Right atrium auricular region (tissue), 2 donors: ENCODE measurements at regions not wholly inside any gene's neighbourhood (a gene's known extent, or its start where the extent isn't known, plus 50 kb on each side); places are given as distances from the start of the nearest gene placed in this dataset.

Experiments used
- DNase-seq: peaks from one replicate; pipeline ENCODE4 v3.0.0-alpha.2; 2019; ENCODE audit warnings: low spot score
- H3K27ac ChIP-seq, 2 donors: fragments of 200-600 bp; sonication (generic); 1 replicate in 1 of 2; 2 replicates in 1 of 2; pipeline ENCODE4 v1.5.1; 2016 to 2019
- H3K27me3 ChIP-seq, 2 donors: fragments of 200-600 bp; sonication (generic); one replicate each; pipeline versions ENCODE4 v1.5.1 to v1.6.0; 2017 to 2019
- H3K36me3 ChIP-seq: fragments of 200-600 bp; sonication (generic); one replicate; pipeline ENCODE4 v1.5.1; 2016
- H3K4me1 ChIP-seq, 2 donors: fragments of 200-600 bp; sonication (generic); one replicate each; pipeline versions ENCODE4 v1.5.1 to v1.6.0; 2017 to 2019
- H3K4me3 ChIP-seq, 2 donors: fragments of 200-600 bp; sonication (generic); 1 replicate in 1 of 2; 2 replicates in 1 of 2; pipeline ENCODE4 v1.5.1; 2017 to 2019; ENCODE audit warnings: mild to moderate bottlenecking in 1 of 2, moderate library complexity in 1 of 2
- H3K9me3 ChIP-seq, 2 donors: fragments of 200-600 bp; sonication (generic); one replicate each; pipeline ENCODE4 v1.5.1; 2019
- CTCF ChIP-seq, 2 donors: fragments of 200-600 bp; sonication (generic); IDR thresholded peaks; one replicate each; pipeline ENCODE4 v1.5.1; 2019; ENCODE audit warnings: antibody characterized with exemption in 2 of 2

DNA sequence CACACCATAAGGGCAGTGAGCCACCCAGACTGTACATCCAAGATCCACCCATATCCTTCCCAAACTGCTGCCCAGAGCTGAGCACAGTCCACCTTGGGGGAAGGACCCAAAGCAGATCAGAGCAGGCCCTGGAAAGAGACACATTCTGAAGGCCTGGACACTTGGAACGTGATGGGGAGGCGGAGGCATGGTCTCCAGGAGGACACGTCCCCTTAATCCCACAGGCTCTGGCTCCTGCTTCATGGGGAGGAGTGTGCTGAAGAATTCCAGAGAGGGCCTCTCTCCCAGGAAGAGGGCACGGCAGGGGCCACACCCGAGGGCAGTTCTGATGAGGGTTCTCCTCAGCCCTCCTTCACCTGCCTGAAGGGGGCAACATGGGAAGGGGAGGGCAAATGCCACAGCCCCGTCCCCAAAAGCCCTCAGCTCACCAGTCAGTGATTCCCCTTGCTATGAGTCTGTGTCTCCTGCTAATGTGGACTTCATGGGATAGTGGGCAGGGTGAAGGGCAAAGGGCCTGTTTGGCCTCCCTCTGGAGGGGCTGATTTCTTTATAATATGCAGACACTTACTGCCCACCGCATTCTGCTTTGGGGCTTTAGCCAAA, 276.8 kb downstream of the ENC1 start:
- peaks cover 0 to 7% of the 10 kb centered on the region in 2 donors for H3K9me3 ChIP-seq
- no peak overlapping the region for H3K4me3 ChIP-seq
- no peak overlapping the region for H3K27ac ChIP-seq
- no peak for DNase-seq
- H3K27me3 ChIP-seq = no peaks in the 10 kb centered on the region
- H3K36me3 ChIP-seq = no peaks in the 10 kb centered on the region
- H3K4me1 ChIP-seq = peaks cover 0 to 19% of the 10 kb centered on the region in 2 donors
- TF ChIP-seq CTCF (IDR thresholded peaks at IDR 0.05) = no peak

DNA sequence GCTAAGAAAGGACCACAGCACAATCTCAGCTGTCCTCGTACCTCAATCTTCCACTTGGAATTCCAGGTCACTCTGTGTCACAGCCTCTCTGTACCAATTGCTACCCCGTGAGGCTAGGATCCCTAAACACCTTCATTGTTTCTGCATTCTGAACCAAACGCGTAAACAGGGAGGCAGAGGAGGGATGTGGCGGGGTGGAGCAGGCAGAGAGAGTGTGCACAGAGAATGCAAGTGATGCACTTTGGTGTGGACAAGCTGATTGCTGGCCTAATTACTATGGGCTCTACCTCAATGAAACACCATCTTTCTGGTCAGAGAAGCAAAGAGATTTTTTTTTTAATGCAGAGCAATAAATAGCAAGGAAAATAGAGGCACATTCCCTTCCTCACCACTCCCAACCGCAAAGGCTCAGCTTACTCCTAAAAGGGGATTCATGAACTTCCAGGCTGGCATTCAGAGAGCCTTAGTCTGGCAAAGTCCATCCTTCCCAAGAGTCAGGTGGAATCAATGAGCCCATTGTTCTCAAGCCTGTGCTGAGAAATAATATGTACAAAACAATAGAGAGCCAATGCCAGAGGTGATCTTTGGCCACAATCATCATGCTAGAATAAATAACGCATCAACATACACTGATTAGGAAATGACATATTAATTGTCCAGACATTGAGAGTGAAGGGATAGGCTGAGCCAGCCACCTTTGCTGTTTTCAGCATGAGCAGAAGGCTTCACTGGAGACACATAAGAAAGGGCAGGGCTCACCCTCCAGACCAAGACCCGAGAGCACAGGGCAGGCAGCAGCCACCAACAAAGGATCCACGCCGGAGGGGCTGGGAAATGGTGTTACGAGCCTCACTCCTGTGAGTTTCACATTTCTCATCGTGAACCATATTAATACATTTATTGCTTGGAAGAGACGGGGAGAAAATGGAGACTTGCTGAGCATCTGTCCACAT, 278.8 kb downstream of the ENC1 start:
- no peaks in the 10 kb centered on the region for H3K36me3 ChIP-seq
- H3K27ac ChIP-seq = no peak overlapping the region
- no peak for TF ChIP-seq CTCF (IDR thresholded peaks at IDR 0.05)
- DNase-seq = no peak
- no peak overlapping the region for H3K4me3 ChIP-seq
- H3K4me1 ChIP-seq = peaks cover 0 to 13% of the 10 kb centered on the region in 2 donors
- peaks cover 0 to 7% of the 10 kb centered on the region in 2 donors for H3K9me3 ChIP-seq
- H3K27me3 ChIP-seq = no peaks in the 10 kb centered on the region

GRCh38 chr5:74360535-74361210, 279.9 kb downstream of the ENC1 start:
- no peak for DNase-seq
- no peak for TF ChIP-seq CTCF (IDR thresholded peaks at IDR 0.05)
- Histone ChIP-seq H3K36me3 (no peaks in the 10 kb centered on the region), H3K27me3 (no peaks in the 10 kb centered on the region), H3K4me1 (peaks cover 0 to 13% of the 10 kb centered on the region in 2 donors), H3K27ac (no peak overlapping the region), H3K4me3 (no peak overlapping the region), H3K9me3 (no peaks in the 10 kb centered on the region)

- no peak overlapping the region for H3K4me3 ChIP-seq
- TF ChIP-seq CTCF (IDR thresholded peaks at IDR 0.05) = no peak
- peaks cover 0 to 13% of the 10 kb centered on the region in 2 donors for H3K4me1 ChIP-seq
- DNase-seq = no peak
- H3K27ac ChIP-seq = no peak overlapping the region
- H3K9me3 ChIP-seq = no peaks in the 10 kb centered on the region
- H3K36me3 ChIP-seq = no peaks in the 10 kb centered on the region
- H3K27me3 ChIP-seq = no peaks in the 10 kb centered on the region
These were observed 282.7 kb downstream of the ENC1 start for GRCh38 chr5:74357827-74358226.

- no peak for DNase-seq
- Histone ChIP-seq H3K27me3 (no peaks in the 10 kb centered on the region), H3K4me1 (peaks cover 0 to 8% of the 10 kb centered on the region in 2 donors), H3K36me3 (no peaks in the 10 kb centered on the region), H3K9me3 (no peaks in the 10 kb centered on the region), H3K4me3 (no peak overlapping the region), H3K27ac (no peak overlapping the region)
- no peak for TF ChIP-seq CTCF (IDR thresholded peaks at IDR 0.05)
These were observed 284.4 kb downstream of the ENC1 start for GRCh38 chr5:74356009-74356695.
